Left ventricle myocardium inferior (tissue), 1 donor: ENCODE measurements at regions not wholly inside any gene's neighbourhood (a gene's known extent, or its start where the extent isn't known, plus 50 kb on each side); places are given as distances from the start of the nearest gene placed in this dataset.
A peak's percentile ranks its signal among the peaks of the same experiment; 100 is the strongest.

Experiments used
- DNase-seq: peaks from one replicate; pipeline ENCODE4 v3.0.0-alpha.2; 2020
- H3K27ac ChIP-seq: fragments of 200-600 bp; replicated peaks from 2 replicates; pipeline ENCODE4 v1.8.0; 2021
- H3K27me3 ChIP-seq: fragments of 200-600 bp; 2 replicates; pipeline ENCODE4 v1.8.0; 2021; ENCODE audit warnings: low read depth
- H3K36me3 ChIP-seq: fragments of 200-600 bp; 2 replicates; pipeline ENCODE4 v1.8.0; 2021
- H3K4me1 ChIP-seq: fragments of 200-600 bp; 2 replicates; pipeline ENCODE4 v1.8.0; 2021
- H3K4me3 ChIP-seq: fragments of 200-600 bp; 2 replicates; pipeline ENCODE4 v1.8.0; 2021; ENCODE audit warnings: mild to moderate bottlenecking, moderate library complexity
- H3K9me3 ChIP-seq: fragments of 200-600 bp; replicated peaks from 2 replicates; pipeline ENCODE4 v1.8.0; 2021
- intact Hi-C: fragments of 100-400 bp; cut with micrococcal nuclease; formaldehyde crosslinking; loops from one replicate; pipeline ENCODE4 v1.11.0; 2022
- TF ChIP-seq, protein P1 (sequence below): fragments of 200-600 bp; IDR thresholded peaks from 2 replicates; pipeline ENCODE4 v1.8.0; 2021; ENCODE audit warnings: antibody characterized with exemption, mild to moderate bottlenecking, borderline replicate concordance
- donor health status: DM: no; HTN: yes; CAD: no; lungs with severe emphysema.

- Histone ChIP-seq H3K27me3 (no peaks in the 10 kb centered on the region), H3K27ac (no peak overlapping the region), H3K9me3 (no peaks in the 10 kb centered on the region), H3K36me3 (no peaks in the 10 kb centered on the region), H3K4me3 (no peak overlapping the region), H3K4me1 (peaks cover 5% of the 10 kb centered on the region)
- no peak for DNase-seq
- intact Hi-C loops = no loop called here
- TF ChIP-seq, protein P1, sequence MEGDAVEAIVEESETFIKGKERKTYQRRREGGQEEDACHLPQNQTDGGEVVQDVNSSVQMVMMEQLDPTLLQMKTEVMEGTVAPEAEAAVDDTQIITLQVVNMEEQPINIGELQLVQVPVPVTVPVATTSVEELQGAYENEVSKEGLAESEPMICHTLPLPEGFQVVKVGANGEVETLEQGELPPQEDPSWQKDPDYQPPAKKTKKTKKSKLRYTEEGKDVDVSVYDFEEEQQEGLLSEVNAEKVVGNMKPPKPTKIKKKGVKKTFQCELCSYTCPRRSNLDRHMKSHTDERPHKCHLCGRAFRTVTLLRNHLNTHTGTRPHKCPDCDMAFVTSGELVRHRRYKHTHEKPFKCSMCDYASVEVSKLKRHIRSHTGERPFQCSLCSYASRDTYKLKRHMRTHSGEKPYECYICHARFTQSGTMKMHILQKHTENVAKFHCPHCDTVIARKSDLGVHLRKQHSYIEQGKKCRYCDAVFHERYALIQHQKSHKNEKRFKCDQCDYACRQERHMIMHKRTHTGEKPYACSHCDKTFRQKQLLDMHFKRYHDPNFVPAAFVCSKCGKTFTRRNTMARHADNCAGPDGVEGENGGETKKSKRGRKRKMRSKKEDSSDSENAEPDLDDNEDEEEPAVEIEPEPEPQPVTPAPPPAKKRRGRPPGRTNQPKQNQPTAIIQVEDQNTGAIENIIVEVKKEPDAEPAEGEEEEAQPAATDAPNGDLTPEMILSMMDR = no peak
These were observed 378.1 kb upstream of the TLE4 start for GRCh38 chr9:79193501-79194223.

DNA sequence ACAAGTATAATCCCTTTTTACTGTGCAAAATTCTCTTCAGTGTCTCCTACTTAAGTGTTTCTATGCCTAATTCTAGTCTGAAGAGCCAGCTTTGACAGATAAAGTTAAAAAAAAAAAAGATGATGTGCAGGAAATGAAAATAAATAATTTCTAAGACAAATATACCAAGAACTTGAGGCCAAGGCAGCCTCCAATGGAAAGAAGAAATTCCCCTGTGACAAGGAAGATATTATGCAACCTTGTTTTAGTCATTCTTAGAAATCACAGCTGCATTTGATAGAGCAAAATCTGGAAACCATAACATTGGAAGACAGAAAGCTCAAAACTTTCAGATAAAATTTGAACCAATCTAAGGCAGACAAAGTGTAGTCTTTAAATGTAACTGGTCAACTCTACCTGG, 375.9 kb upstream of the TLE4 start:
- Histone ChIP-seq H3K4me1 (peaks cover 5% of the 10 kb centered on the region), H3K27me3 (no peaks in the 10 kb centered on the region), H3K36me3 (no peaks in the 10 kb centered on the region), H3K4me3 (no peak overlapping the region), H3K27ac (peak overlapping the region; percentile 43), H3K9me3 (no peaks in the 10 kb centered on the region)
- DNase-seq = no peak
- TF ChIP-seq, protein P1 = no peak
- intact Hi-C loops = no loop called here

GRCh38 chr9:79196606-79197005, 375.2 kb upstream of the TLE4 start:
- H3K4me3 ChIP-seq = no peak overlapping the region
- no peaks in the 10 kb centered on the region for H3K36me3 ChIP-seq
- H3K27me3 ChIP-seq = no peaks in the 10 kb centered on the region
- TF ChIP-seq, protein P1 = no peak
- H3K9me3 ChIP-seq = no peaks in the 10 kb centered on the region
- peaks cover 5% of the 10 kb centered on the region for H3K4me1 ChIP-seq
- intact Hi-C loops = no loop called here
- peak overlapping the region; percentile 43 for H3K27ac ChIP-seq
- no peak for DNase-seq

GRCh38 chr9:79200336-79200735, 371.4 kb upstream of the TLE4 start:
- Histone ChIP-seq H3K4me3 (no peak overlapping the region), H3K27me3 (no peaks in the 10 kb centered on the region), H3K27ac (no peak overlapping the region), H3K4me1 (peaks cover under 1% of the 10 kb centered on the region), H3K36me3 (no peaks in the 10 kb centered on the region), H3K9me3 (no peaks in the 10 kb centered on the region)
- TF ChIP-seq, protein P1 = no peak
- intact Hi-C loops = no loop called here
- DNase-seq = no peak

- intact Hi-C loops = no loop called here
- H3K27me3 ChIP-seq = no peaks in the 10 kb centered on the region
- TF ChIP-seq, protein P1 = no peak
- no peaks in the 10 kb centered on the region for H3K4me1 ChIP-seq
- H3K27ac ChIP-seq = no peak overlapping the region
- no peak overlapping the region for H3K4me3 ChIP-seq
- no peak for DNase-seq
- H3K9me3 ChIP-seq = no peaks in the 10 kb centered on the region
- no peaks in the 10 kb centered on the region for H3K36me3 ChIP-seq
These were observed 370.1 kb upstream of the TLE4 start for GRCh38 chr9:79201636-79202035.
